ENCODE measurements at regions not wholly inside any gene's neighbourhood (a gene's known extent, or its start where the extent isn't known, plus 50 kb on each side); places are given as distances from the start of the nearest gene placed in this dataset.

DNA sequence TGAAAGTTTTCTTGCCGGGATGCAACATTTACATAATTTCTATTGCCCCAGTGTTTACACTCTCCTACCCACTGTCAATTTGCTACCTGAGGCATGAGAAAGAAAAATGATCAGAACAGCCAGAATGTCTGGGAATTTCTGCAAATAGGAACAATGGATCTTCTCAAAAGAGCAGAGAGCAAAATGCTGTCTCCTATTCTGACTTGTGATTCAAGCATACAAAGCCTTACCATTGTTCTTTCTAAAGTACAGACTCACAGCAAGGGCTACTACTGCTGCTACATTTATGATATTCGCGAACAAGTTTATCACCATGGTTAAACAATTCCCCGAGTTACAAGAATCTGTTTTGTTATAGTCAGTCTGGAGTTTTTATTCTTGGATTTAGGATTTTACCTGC, 329.9 kb upstream of the CELF2 start:
- TF ChIP-seq MAX (IDR thresholded peaks at IDR 0.05) (no peak), CREB1 (IDR thresholded peaks at IDR 0.05; ENCODE audit: low read depth) (no peak), EP300 (IDR thresholded peaks at IDR 0.05; ENCODE audit: borderline replicate concordance) (no peak), RAD21 (IDR thresholded peaks at IDR 0.05; ENCODE audit: low read depth) (no peak)
